Nephron (organoid): ENCODE measurements at regions not wholly inside any gene's neighbourhood (a gene's known extent, or its start where the extent isn't known, plus 50 kb on each side); places are given as distances from the start of the nearest gene placed in this dataset.

Experiments used
- H3K27ac Mint-ChIP-seq, 3 experiments: 2 replicates each; pipeline ENCODE4 v1.8.0; 2020; ENCODE audit warnings: mixed read lengths in 3 of 3, mild to moderate bottlenecking in 2 of 3, moderate library complexity in 1 of 3
- H3K27me3 Mint-ChIP-seq: 2 replicates; pipeline ENCODE4 v1.8.0; 2021; ENCODE audit warnings: low read depth, mild to moderate bottlenecking, moderate library complexity, mixed read lengths
- H3K36me3 Mint-ChIP-seq: 2 replicates; pipeline ENCODE4 v1.8.0; 2020; ENCODE audit warnings: low read depth, mixed read lengths
- H3K4me1 Mint-ChIP-seq: 2 replicates; pipeline ENCODE4 v1.8.0; 2020; ENCODE audit warnings: mixed read lengths
- H3K4me3 Mint-ChIP-seq, 3 experiments: 2 replicates each; pipeline ENCODE4 v1.8.0; 2020; ENCODE audit warnings: mild to moderate bottlenecking in 3 of 3, mixed read lengths in 3 of 3, moderate library complexity in 2 of 3
- H3K9me3 Mint-ChIP-seq: 2 replicates; pipeline ENCODE4 v1.8.0; 2020; ENCODE audit warnings: mixed read lengths
- TF ChIP-seq, protein P1 (sequence below), 3 experiments: fragments of 200-600 bp; sonication (generic); IDR thresholded peaks; one replicate each; pipeline ENCODE4 v1.5.0; 2021; ENCODE audit warnings: antibody characterized with exemption in 3 of 3; ENCODE audit not compliant: unreplicated experiment in 3 of 3

- no peaks in the 10 kb centered on the region for H3K36me3 Mint-ChIP-seq
- TF ChIP-seq, protein P1, sequence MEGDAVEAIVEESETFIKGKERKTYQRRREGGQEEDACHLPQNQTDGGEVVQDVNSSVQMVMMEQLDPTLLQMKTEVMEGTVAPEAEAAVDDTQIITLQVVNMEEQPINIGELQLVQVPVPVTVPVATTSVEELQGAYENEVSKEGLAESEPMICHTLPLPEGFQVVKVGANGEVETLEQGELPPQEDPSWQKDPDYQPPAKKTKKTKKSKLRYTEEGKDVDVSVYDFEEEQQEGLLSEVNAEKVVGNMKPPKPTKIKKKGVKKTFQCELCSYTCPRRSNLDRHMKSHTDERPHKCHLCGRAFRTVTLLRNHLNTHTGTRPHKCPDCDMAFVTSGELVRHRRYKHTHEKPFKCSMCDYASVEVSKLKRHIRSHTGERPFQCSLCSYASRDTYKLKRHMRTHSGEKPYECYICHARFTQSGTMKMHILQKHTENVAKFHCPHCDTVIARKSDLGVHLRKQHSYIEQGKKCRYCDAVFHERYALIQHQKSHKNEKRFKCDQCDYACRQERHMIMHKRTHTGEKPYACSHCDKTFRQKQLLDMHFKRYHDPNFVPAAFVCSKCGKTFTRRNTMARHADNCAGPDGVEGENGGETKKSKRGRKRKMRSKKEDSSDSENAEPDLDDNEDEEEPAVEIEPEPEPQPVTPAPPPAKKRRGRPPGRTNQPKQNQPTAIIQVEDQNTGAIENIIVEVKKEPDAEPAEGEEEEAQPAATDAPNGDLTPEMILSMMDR (IDR thresholded peaks at IDR 0.05; ENCODE audit: unreplicated experiment in 3 of 3) = no peak
- peaks cover 13% of the 10 kb centered on the region for H3K4me1 Mint-ChIP-seq
- no peak overlapping the region for H3K27ac Mint-ChIP-seq
- peaks cover 8% of the 10 kb centered on the region for H3K27me3 Mint-ChIP-seq
- no peak overlapping the region for H3K4me3 Mint-ChIP-seq
- H3K9me3 Mint-ChIP-seq = no peaks in the 10 kb centered on the region
These were observed 63.3 kb upstream of the GRAMD2B start for GRCh38 chr5:126359884-126360283.

GRCh38 chr5:126360467-126360866, 62.7 kb upstream of the GRAMD2B start:
- peaks cover 10% of the 10 kb centered on the region for H3K4me1 Mint-ChIP-seq
- no peaks in the 10 kb centered on the region for H3K36me3 Mint-ChIP-seq
- no peak overlapping the region for H3K27ac Mint-ChIP-seq
- no peaks in the 10 kb centered on the region for H3K9me3 Mint-ChIP-seq
- TF ChIP-seq, protein P1 (IDR thresholded peaks at IDR 0.05; ENCODE audit: unreplicated experiment in 3 of 3) = no peak
- H3K4me3 Mint-ChIP-seq = no peak overlapping the region
- H3K27me3 Mint-ChIP-seq = peaks cover 4% of the 10 kb centered on the region

DNA sequence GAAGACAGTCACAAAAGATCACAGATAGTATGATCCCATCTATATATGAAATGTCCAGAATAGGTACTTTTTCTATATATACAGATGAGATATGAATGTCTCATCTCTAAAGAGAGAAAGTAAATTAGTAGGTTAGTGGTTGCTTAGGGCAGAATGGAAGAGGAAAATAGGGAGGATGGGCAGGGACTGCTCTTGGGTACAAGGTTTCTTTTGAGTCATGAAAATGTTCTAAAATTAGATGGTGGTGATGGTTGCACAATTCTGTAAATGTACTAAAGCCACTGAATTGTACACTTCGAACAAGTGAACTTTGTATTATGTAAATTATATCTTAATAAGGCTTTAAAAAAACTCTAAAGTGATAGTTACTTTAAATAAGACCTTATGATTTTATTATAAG, 59.6 kb upstream of the GRAMD2B start:
- H3K36me3 Mint-ChIP-seq = no peaks in the 10 kb centered on the region
- H3K9me3 Mint-ChIP-seq = no peaks in the 10 kb centered on the region
- H3K27me3 Mint-ChIP-seq = peaks cover 3% of the 10 kb centered on the region
- peaks cover 8% of the 10 kb centered on the region for H3K4me1 Mint-ChIP-seq
- TF ChIP-seq, protein P1 (IDR thresholded peaks at IDR 0.05; ENCODE audit: unreplicated experiment in 3 of 3) = no peak
- no peak overlapping the region for H3K4me3 Mint-ChIP-seq
- no peak overlapping the region for H3K27ac Mint-ChIP-seq

- peak overlapping the region in 1 of 3 experiments; percentile 31 for H3K27ac Mint-ChIP-seq
- TF ChIP-seq, protein P1 (IDR thresholded peaks at IDR 0.05; ENCODE audit: unreplicated experiment in 3 of 3) = no peak
- H3K4me3 Mint-ChIP-seq = no peak overlapping the region
- peaks cover 12% of the 10 kb centered on the region for H3K4me1 Mint-ChIP-seq
- H3K9me3 Mint-ChIP-seq = no peaks in the 10 kb centered on the region
- peaks cover 3% of the 10 kb centered on the region for H3K27me3 Mint-ChIP-seq
- H3K36me3 Mint-ChIP-seq = no peaks in the 10 kb centered on the region
These were observed 58.9 kb upstream of the GRAMD2B start for GRCh38 chr5:126364206-126364902.

DNA sequence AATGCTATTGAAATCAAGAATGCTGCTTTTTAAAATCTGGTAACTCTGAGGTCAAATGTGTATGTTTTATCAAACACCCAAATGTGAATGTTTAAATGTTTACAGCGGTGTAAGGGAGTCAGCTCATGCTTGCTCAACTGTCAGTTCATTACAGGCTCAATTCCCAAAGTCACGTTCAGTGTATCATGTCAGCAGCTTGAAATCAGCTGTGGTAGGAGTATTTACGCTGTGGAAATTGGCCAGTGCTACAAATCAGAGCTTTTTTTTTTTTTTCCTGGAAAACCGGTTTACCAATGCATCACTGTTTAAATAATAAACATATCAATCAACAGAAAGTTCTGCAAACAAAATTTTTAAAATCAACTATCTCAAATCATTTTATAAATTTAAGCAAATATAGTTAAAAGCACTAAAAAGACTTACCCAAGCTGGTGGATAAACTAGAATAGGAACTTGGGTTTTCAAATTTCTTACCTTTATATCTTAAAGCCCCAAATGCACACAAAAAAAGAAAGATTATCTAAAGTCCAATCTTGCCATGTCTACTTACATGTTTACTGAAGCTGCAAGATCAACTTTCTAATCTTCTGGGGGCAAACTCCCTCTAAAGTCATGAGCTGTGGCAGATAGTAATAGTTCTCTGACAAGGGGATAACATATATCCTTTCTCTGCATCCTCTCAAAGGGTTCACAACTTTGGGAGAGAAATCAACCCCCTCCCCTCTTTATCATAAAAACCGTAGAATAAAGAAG, 57.6 kb upstream of the GRAMD2B start:
- Mint-ChIP-seq H3K4me1 (peaks cover 24% of the 10 kb centered on the region), H3K4me3 (no peak overlapping the region), H3K9me3 (no peaks in the 10 kb centered on the region), H3K36me3 (no peaks in the 10 kb centered on the region), H3K27me3 (no peaks in the 10 kb centered on the region), H3K27ac (peak overlapping the region in 2 of 3 experiments; percentile 38 to 69)
- TF ChIP-seq, protein P1 (IDR thresholded peaks at IDR 0.05; ENCODE audit: unreplicated experiment in 3 of 3) = no peak
